IMR-90 (cell line): ENCODE measurements at regions not wholly inside any gene's neighbourhood (a gene's known extent, or its start where the extent isn't known, plus 50 kb on each side); places are given as distances from the start of the nearest gene placed in this dataset.

Experiments used
- ATAC-seq: fragments of 200-7000 bp; cut with Tn5 transposase; 2 replicates; pipeline ENCODE4 v1.9.1; 2020; ENCODE audit warnings: low read depth, mild to moderate bottlenecking, moderate library complexity
- BruUV-seq: library from RNA; stranded (reverse); fragments of 400-500 nt; replicated peaks from 2 replicates; lab custom pipeline; 2021; lab: Mats Ljungman, UMichigan
- CTCF ChIA-PET: fragments of 300-600 bp; formaldehyde crosslinking; extraction: SDS; loops from one replicate; lab custom pipeline; 2021; ENCODE audit warnings: antibody characterized with exemption; lab: Yijun Ruan, JAX
- POLR2A ChIA-PET: fragments of 300-600 bp; sonication (Branson Sonifier 250); formaldehyde crosslinking; loops from one replicate; lab custom pipeline; 2022; ENCODE audit warnings: antibody characterized with exemption; ENCODE audit not compliant: unreplicated experiment; lab: Charles Lee
- DNase-seq: peaks from one replicate; pipeline ENCODE4 v3.0.0; 2013
- H2AFZ ChIP-seq: replicated peaks from 2 replicates; pipeline ENCODE3; 2013; ENCODE audit warnings: low read length, mild to moderate bottlenecking; ENCODE audit not compliant: poor library complexity
- H2AK5ac ChIP-seq: 2 replicates; pipeline ENCODE4 v1.6.1; 2013; ENCODE audit warnings: low read depth, low read length, inconsistent platforms
- H2AK9ac ChIP-seq: replicated peaks from 2 replicates; pipeline ENCODE3; 2013; ENCODE audit warnings: mild to moderate bottlenecking, low read depth, low read length, moderate library complexity; ENCODE audit not compliant: poor library complexity
- H2BK120ac ChIP-seq: 2 replicates; pipeline ENCODE4 v1.6.1; 2013; ENCODE audit warnings: low read depth, low read length, inconsistent platforms
- H2BK15ac ChIP-seq: 3 replicates; pipeline ENCODE4 v1.6.1; 2013; ENCODE audit warnings: low read depth, low read length, inconsistent platforms
- H2BK20ac ChIP-seq: 2 replicates; pipeline ENCODE4 v1.6.1; 2013; ENCODE audit warnings: low read depth, mild to moderate bottlenecking, inconsistent platforms, low read length, moderate library complexity
- H2BK5ac ChIP-seq: 2 replicates; pipeline ENCODE4 v1.6.1; 2013; ENCODE audit warnings: mild to moderate bottlenecking, low read depth, low read length, inconsistent platforms; ENCODE audit not compliant: poor library complexity, severe bottlenecking
- H3K14ac ChIP-seq: replicated peaks from 2 replicates; pipeline ENCODE4 v1.6.1; 2013; ENCODE audit warnings: low read depth, low read length, inconsistent platforms
- H3K18ac ChIP-seq: 2 replicates; pipeline ENCODE4 v1.6.1; 2013; ENCODE audit warnings: low read depth, low read length, control low read depth
- H3K23ac ChIP-seq: 2 replicates; pipeline ENCODE4 v1.6.1; 2013; ENCODE audit warnings: low read depth, low read length, inconsistent platforms
- H3K27ac ChIP-seq: 2 replicates; pipeline ENCODE4 v1.5.1; 2013; ENCODE audit warnings: mild to moderate bottlenecking, control low read depth, low read length; ENCODE audit not compliant: insufficient read depth
- H3K27me3 ChIP-seq: 2 replicates; pipeline ENCODE4 v1.6.1; 2013; ENCODE audit warnings: low read length; ENCODE audit not compliant: control insufficient read depth, insufficient read depth
- H3K36me3 ChIP-seq: 2 replicates; pipeline ENCODE4 v1.6.1; 2013; ENCODE audit warnings: low read length, mixed read lengths; ENCODE audit not compliant: control insufficient read depth, insufficient read depth
- H3K4ac ChIP-seq: 2 replicates; pipeline ENCODE4 v1.6.1; 2013; ENCODE audit warnings: low read depth, low read length, inconsistent platforms
- H3K4me1 ChIP-seq: 2 replicates; pipeline ENCODE4 v1.6.1; 2013; ENCODE audit warnings: low read length, mixed read lengths; ENCODE audit not compliant: control insufficient read depth, insufficient read depth
- H3K4me2 ChIP-seq: 2 replicates; pipeline ENCODE4 v1.6.1; 2013; ENCODE audit warnings: low read depth, mild to moderate bottlenecking, control low read depth, low read length, moderate library complexity
- H3K4me3 ChIP-seq: 2 replicates; pipeline ENCODE4 v1.5.1; 2013; ENCODE audit warnings: low read depth, mild to moderate bottlenecking, control low read depth, low read length, moderate library complexity; ENCODE audit not compliant: insufficient read depth
- H3K56ac ChIP-seq: 2 replicates; pipeline ENCODE4 v1.6.1; 2013; ENCODE audit warnings: low read length, inconsistent platforms; ENCODE audit not compliant: insufficient read depth; ENCODE audit errors: extremely low read depth
- H3K79me1 ChIP-seq, 2 experiments: 2 replicates each; pipeline ENCODE4 v1.6.1; 2013; ENCODE audit warnings: low read length in 2 of 2, inconsistent platforms in 1 of 2, low read depth in 1 of 2
- H3K9ac ChIP-seq: 2 replicates; pipeline ENCODE4 v1.6.1; 2013; ENCODE audit warnings: low read depth, low read length, control low read depth
- H3K9me1 ChIP-seq: 2 replicates; pipeline ENCODE4 v1.6.1; 2013; ENCODE audit warnings: low read length, inconsistent platforms; ENCODE audit not compliant: insufficient read depth
- H3K9me3 ChIP-seq: 2 replicates; pipeline ENCODE4 v1.6.1; 2013; ENCODE audit warnings: low read length; ENCODE audit not compliant: control insufficient read depth, insufficient read depth
- H4K20me1 ChIP-seq: 2 replicates; pipeline ENCODE4 v1.6.1; 2013; ENCODE audit warnings: low read length, inconsistent platforms; ENCODE audit not compliant: insufficient read depth
- H4K5ac ChIP-seq: 2 replicates; pipeline ENCODE4 v1.6.1; 2013; ENCODE audit warnings: mild to moderate bottlenecking, low read depth, low read length, control low read depth
- H4K8ac ChIP-seq, 2 experiments: 2 replicates each; pipeline ENCODE4 v1.6.1; 2013; ENCODE audit warnings: low read depth in 2 of 2, low read length in 2 of 2, control low read depth in 1 of 2, inconsistent platforms in 1 of 2
- H4K91ac ChIP-seq: 2 replicates; pipeline ENCODE4 v1.6.1; 2013; ENCODE audit warnings: low read depth, low read length, inconsistent platforms; ENCODE audit not compliant: insufficient read depth
- BHLHE40 ChIP-seq: fragments of 150-350 bp; IDR thresholded peaks from 2 replicates; pipeline ENCODE4 v1.6.1; 2016; ENCODE audit warnings: mild to moderate bottlenecking, low read depth, low read length
- CHD1 ChIP-seq: IDR thresholded peaks from 2 replicates; pipeline ENCODE4 v1.6.1; 2012; ENCODE audit warnings: low read depth, low read length, improper control_type of control experiment
- MAFK ChIP-seq: IDR thresholded peaks from 2 replicates; pipeline ENCODE4 v1.6.1; 2012; ENCODE audit warnings: low read depth, low read length, improper control_type of control experiment
- RFX5 ChIP-seq: IDR thresholded peaks from 2 replicates; pipeline ENCODE4 v1.8.0; 2012; ENCODE audit warnings: low read depth, mild to moderate bottlenecking, low read length, moderate library complexity
- SMC3 ChIP-seq: fragments of 150-350 bp; IDR thresholded peaks from 2 replicates; pipeline ENCODE4 v1.6.1; 2016; ENCODE audit warnings: low read depth, mild to moderate bottlenecking, antibody characterized with exemption, low read length, moderate library complexity
- WGBS, 2 experiments: methylation state at CpG; one replicate each; pipeline versions ENCODE4 v1.1.5 to v1.1.7; 2013; ENCODE audit warnings: missing lambda C conversion rate in 2 of 2; ENCODE audit not compliant: insufficient read length in 1 of 2; ENCODE audit errors: extremely low coverage in 2 of 2; 5-methylcytosine and 5-hydroxymethylcytosine counted together
- dilution Hi-C: fragments of 300-500 bp; cut with HindIII; formaldehyde crosslinking; loops from one replicate; pipeline ENCODE4 v1.14.3; 2018; ENCODE audit warnings: low sequenced_read_pairs; ENCODE audit not compliant: unreplicated experiment
- in situ Hi-C: fragments of 300-500 bp; cut with MboI; formaldehyde crosslinking; loops from 3 replicates; pipeline ENCODE4 v1.14.3; 2019; ENCODE audit warnings: low sequenced_read_pairs, inconsistent platforms, mixed read lengths
- intact Hi-C: fragments of 100-400 bp; cut with micrococcal nuclease; formaldehyde crosslinking; loops from 2 replicates; pipeline ENCODE4 v1.10.0; 2022
- TF ChIP-seq, protein P1 (sequence below): fragments of 150-350 bp; IDR thresholded peaks from 2 replicates; pipeline ENCODE4 v1.6.1; 2017; ENCODE audit warnings: mild to moderate bottlenecking, antibody characterized with exemption, low read length, low read depth
- TF ChIP-seq, protein P2 (sequence below): conservative IDR thresholded peaks from 2 replicates; pipeline ENCODE4 v1.5.1; 2012; ENCODE audit warnings: mild to moderate bottlenecking, low read depth, low read length, improper control_type of control experiment

DNA sequence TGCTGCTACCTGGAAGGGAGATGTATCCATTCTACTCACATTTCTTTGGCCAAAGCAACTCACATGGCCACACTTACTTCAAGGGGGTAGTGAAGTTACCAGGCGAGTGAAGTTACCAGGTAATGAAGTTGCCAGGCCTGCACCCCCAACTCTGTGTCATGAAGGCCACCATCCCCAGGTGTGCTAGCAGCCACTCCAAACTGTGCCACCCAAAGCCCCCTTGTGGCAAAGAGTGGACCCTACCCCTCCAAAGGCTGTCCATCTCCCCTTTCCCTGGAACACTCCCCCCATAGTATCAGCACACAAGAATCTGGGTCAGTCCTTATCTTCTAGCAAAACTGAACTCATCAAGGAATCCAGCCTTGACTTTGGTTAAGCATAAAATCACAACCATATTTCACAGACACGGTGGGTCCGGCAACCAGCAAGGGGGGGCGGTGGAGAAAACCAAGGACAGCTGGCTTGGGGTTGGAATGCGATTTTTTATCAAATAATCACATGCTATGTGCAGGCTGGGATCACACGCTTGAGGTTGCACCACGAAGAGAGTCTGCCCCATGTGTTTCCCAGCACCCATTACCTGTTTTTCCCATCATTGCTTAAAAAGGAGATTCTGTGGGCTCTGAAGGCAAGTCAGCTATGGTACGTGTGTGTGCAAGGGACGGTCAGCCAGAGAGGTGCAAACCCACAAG is 60.9 kb downstream of the ZFP36L2 start:
- Histone ChIP-seq H2AK9ac (peak overlapping the region; percentile 61), H3K56ac (no peak overlapping the region), H3K18ac (no peak overlapping the region), H3K4me3 (no peak overlapping the region), H3K4me1 (peaks cover 11% of the 10 kb centered on the region), H3K23ac (no peak overlapping the region), H3K4ac (no peak overlapping the region), H3K27ac (no peak overlapping the region), H2BK5ac (no peak overlapping the region), H2BK120ac (0 out of 2 replicates have a peak overlapping the region, but pooled peaks have one; percentile 8), H3K79me1 (no peaks in the 10 kb centered on the region), H3K9me3 (no peaks in the 10 kb centered on the region), H2AFZ (peak overlapping the region; percentile 5), H4K8ac (no peak overlapping the region), H2BK20ac (0 out of 2 replicates have a peak overlapping the region, but pooled peaks have one; percentile 47), H4K91ac (no peak overlapping the region), H3K9ac (no peak overlapping the region), H2AK5ac (peak overlapping the region; percentile 49; the same call in 1 of the 2 replicates), H3K36me3 (no peaks in the 10 kb centered on the region), H4K20me1 (no peaks in the 10 kb centered on the region), H4K5ac (no peak overlapping the region), H3K4me2 (no peak overlapping the region), H3K9me1 (peaks cover 7% of the 10 kb centered on the region), H3K14ac (no peak overlapping the region), H3K27me3 (no peaks in the 10 kb centered on the region), H2BK15ac (peak overlapping the region; percentile 48; the same call in 1 of the 3 replicates)
- POLR2A ChIA-PET: no interaction called here
- BruUV-seq: no TSS peak
- ATAC-seq: no peak
- WGBS, 2 experiments: 93% methylated on average over 2 of the region's 9 CpGs; no CpG with 5 or more reads in 1 of the 2 experiments
- DNase-seq: no peak
- TF ChIP-seq MAFK (no peak), CHD1 (no peak), SMC3 (no peak), RFX5 (no peak), BHLHE40 (no peak)
- TF ChIP-seq, protein P1, sequence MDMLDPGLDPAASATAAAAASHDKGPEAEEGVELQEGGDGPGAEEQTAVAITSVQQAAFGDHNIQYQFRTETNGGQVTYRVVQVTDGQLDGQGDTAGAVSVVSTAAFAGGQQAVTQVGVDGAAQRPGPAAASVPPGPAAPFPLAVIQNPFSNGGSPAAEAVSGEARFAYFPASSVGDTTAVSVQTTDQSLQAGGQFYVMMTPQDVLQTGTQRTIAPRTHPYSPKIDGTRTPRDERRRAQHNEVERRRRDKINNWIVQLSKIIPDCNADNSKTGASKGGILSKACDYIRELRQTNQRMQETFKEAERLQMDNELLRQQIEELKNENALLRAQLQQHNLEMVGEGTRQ: no peak
- TF ChIP-seq, protein P2, sequence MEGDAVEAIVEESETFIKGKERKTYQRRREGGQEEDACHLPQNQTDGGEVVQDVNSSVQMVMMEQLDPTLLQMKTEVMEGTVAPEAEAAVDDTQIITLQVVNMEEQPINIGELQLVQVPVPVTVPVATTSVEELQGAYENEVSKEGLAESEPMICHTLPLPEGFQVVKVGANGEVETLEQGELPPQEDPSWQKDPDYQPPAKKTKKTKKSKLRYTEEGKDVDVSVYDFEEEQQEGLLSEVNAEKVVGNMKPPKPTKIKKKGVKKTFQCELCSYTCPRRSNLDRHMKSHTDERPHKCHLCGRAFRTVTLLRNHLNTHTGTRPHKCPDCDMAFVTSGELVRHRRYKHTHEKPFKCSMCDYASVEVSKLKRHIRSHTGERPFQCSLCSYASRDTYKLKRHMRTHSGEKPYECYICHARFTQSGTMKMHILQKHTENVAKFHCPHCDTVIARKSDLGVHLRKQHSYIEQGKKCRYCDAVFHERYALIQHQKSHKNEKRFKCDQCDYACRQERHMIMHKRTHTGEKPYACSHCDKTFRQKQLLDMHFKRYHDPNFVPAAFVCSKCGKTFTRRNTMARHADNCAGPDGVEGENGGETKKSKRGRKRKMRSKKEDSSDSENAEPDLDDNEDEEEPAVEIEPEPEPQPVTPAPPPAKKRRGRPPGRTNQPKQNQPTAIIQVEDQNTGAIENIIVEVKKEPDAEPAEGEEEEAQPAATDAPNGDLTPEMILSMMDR: no peak
- dilution Hi-C loops: no loop called here
- in situ Hi-C loops: no loop called here
- CTCF ChIA-PET: no interaction called here
- intact Hi-C loops: no loop called here
